G401.6 (cell line): ENCODE measurements at regions not wholly inside any gene's neighbourhood (a gene's known extent, or its start where the extent isn't known, plus 50 kb on each side); places are given as distances from the start of the nearest gene placed in this dataset.
"Not testable (repeated sequence)": the region's sequence is repeated elsewhere in the genome, so short reads cannot be mapped to it uniquely, and the experiment has no call there.

Experiments
- FAIRE-seq: peaks from 2 replicates; lab custom pipeline; 2012; peaks lifted over from hg19 to GRCh38; lab: Jason Lieb, UNC

GRCh38 chr5:163789870-163790269 lies 284.5 kb downstream of the MAT2B start:
- FAIRE-seq = no peak

GRCh38 chr5:163790497-163790896 lies 285.1 kb downstream of the MAT2B start:
- no peak for FAIRE-seq

- FAIRE-seq = no peak
Observed at GRCh38 chr5:163794993-163795392, 289.6 kb downstream of the MAT2B start.

GRCh38 chr5:163807781-163808180 lies 302.4 kb downstream of the MAT2B start:
- no peak for FAIRE-seq

- FAIRE-seq = no peak
Observed at GRCh38 chr5:163809473-163809872, 304.1 kb downstream of the MAT2B start.

- no peak for FAIRE-seq
Observed at GRCh38 chr5:163813900-163814299, 308.5 kb downstream of the MAT2B start.

GRCh38 chr5:163815240-163815791 lies 309.9 kb downstream of the MAT2B start:
- FAIRE-seq = no peak

- no peak for FAIRE-seq
Observed at GRCh38 chr5:163821142-163821541, 315.7 kb downstream of the MAT2B start.

GRCh38 chr5:163822548-163822947 lies 317.1 kb downstream of the MAT2B start:
- FAIRE-seq = no peak

- no peak for FAIRE-seq
Observed at GRCh38 chr5:163825661-163826060, 320.2 kb downstream of the MAT2B start.

- FAIRE-seq = no peak
Observed at GRCh38 chr5:163826201-163826600, 320.8 kb downstream of the MAT2B start.

GRCh38 chr5:163832155-163832554 lies 326.7 kb downstream of the MAT2B start:
- FAIRE-seq = no peak

- FAIRE-seq = no peak
Observed at GRCh38 chr5:163838738-163839137, 333.3 kb downstream of the MAT2B start.

- FAIRE-seq = no peak
Observed at GRCh38 chr5:163846512-163846911, 341.1 kb downstream of the MAT2B start.

GRCh38 chr5:163855754-163856153 lies 350.3 kb downstream of the MAT2B start:
- FAIRE-seq = no peak

GRCh38 chr5:163861670-163862069 lies 356.3 kb downstream of the MAT2B start:
- no peak for FAIRE-seq

GRCh38 chr5:163867324-163867723 lies 361.9 kb downstream of the MAT2B start:
- no peak for FAIRE-seq

- FAIRE-seq = no peak
Observed at GRCh38 chr5:163867738-163868137, 362.3 kb downstream of the MAT2B start.

- no peak for FAIRE-seq
Observed at GRCh38 chr5:163869581-163869980, 364.2 kb downstream of the MAT2B start.

- no peak for FAIRE-seq
Observed at GRCh38 chr5:163870441-163870840, 365.0 kb downstream of the MAT2B start.

GRCh38 chr5:163874431-163874830 lies 369.0 kb downstream of the MAT2B start:
- FAIRE-seq = no peak

- FAIRE-seq = not testable (repeated sequence)
Observed at GRCh38 chr5:163874912-163875311, 369.5 kb downstream of the MAT2B start.

GRCh38 chr5:163877865-163878264 lies 372.4 kb downstream of the MAT2B start:
- no peak for FAIRE-seq

GRCh38 chr5:163878490-163878889 lies 373.1 kb downstream of the MAT2B start:
- FAIRE-seq = no peak

GRCh38 chr5:163880302-163880701 lies 374.9 kb downstream of the MAT2B start:
- no peak for FAIRE-seq
